Stimulated activated naive B cell treated with anti-CD40 and anti-IgM and Interleukin-4, amounts not matched to agents 10 μg/mL and 1 μg/mL and 100 μg/mL, for 72 hours (primary cell): ENCODE measurements at regions not wholly inside any gene's neighbourhood (a gene's known extent, or its start where the extent isn't known, plus 50 kb on each side); places are given as distances from the start of the nearest gene placed in this dataset.
A peak's percentile ranks its signal among the peaks of the same experiment; 100 is the strongest.

Experiments
- ATAC-seq, 2 donors: fragments of 150-1000 bp; cut with Tn5 transposase; replicated peaks; 2 replicates each; pipeline ENCODE4 v1.10.0; 2021; ENCODE audit warnings: moderate library complexity in 1 of 2
- DNase-seq: peaks from one replicate; pipeline ENCODE4 v3.0.0; 2021
- H3K27ac Mint-ChIP-seq: one replicate; pipeline ENCODE4 v1.8.0; 2022; ENCODE audit warnings: mild to moderate bottlenecking, mixed read lengths
- H3K27me3 Mint-ChIP-seq, 2 donors: one replicate each; pipeline ENCODE4 v1.8.0; 2022; ENCODE audit warnings: mixed read lengths in 2 of 2
- H3K36me3 Mint-ChIP-seq, 2 donors: one replicate each; pipeline ENCODE4 v1.8.0; 2022; ENCODE audit warnings: mixed read lengths in 2 of 2, mild to moderate bottlenecking in 1 of 2
- H3K4me1 Mint-ChIP-seq, 2 donors: one replicate each; pipeline ENCODE4 v1.8.0; 2022; ENCODE audit warnings: mixed read lengths in 2 of 2, mild to moderate bottlenecking in 1 of 2
- H3K4me3 Mint-ChIP-seq, 2 donors: one replicate each; pipeline ENCODE4 v1.8.0; 2022; ENCODE audit warnings: mild to moderate bottlenecking in 2 of 2, mixed read lengths in 2 of 2, moderate library complexity in 1 of 2
- H3K9me3 Mint-ChIP-seq, 2 donors: one replicate each; pipeline ENCODE4 v1.8.0; 2022; ENCODE audit warnings: mixed read lengths in 2 of 2, mild to moderate bottlenecking in 1 of 2

DNA sequence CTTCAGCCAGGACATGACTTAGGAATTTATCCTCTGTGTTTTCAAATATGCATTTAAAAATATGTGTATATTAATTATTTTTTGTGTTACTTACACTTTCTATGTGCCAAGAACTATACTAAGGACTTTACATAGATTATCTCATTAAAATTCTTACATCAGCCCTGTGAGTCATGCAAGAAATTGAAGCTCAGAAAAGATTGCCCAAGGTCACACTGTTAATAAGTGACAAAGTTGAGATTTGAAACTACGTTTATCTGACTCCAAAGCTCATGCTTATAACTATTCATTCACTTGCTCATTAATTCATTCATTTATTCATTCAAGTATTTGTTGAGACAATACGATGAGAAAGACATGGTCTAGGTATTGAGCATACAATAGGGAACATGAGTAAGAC, 62.9 kb upstream of the CHRDL1 start:
- no peak for ATAC-seq
- no peak for DNase-seq
- Mint-ChIP-seq H3K4me1 (peaks cover 0 to 3% of the 10 kb centered on the region in 2 donors), H3K27me3 (peaks cover 9 to 26% of the 10 kb centered on the region in 2 donors), H3K36me3 (no peaks in the 10 kb centered on the region), H3K4me3 (no peak overlapping the region), H3K27ac (no peak overlapping the region), H3K9me3 (no peaks in the 10 kb centered on the region)

DNA sequence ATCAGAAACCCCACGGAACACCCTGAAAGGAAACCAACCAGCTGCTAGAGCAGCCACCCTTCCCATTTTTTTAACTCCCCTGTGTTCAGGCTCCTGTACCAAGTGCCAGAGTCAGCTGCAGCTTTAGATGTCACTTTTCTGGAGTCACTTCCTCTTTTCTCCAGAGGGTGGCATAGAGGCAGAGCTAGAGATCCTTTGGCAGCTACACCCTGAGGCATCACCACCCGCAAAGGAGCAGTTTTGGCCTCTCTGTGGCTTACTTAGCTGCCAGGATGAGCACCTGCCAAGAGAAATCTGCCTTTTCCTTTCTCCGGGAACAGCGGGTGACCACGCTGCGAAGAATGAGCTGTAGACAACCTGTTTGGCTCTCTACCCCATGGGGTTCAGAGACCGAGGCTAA, 58.0 kb upstream of the CHRDL1 start:
- Mint-ChIP-seq H3K36me3 (no peaks in the 10 kb centered on the region), H3K27me3 (peaks cover 4 to 26% of the 10 kb centered on the region in 2 donors), H3K4me1 (peaks cover 0 to 3% of the 10 kb centered on the region in 2 donors), H3K9me3 (no peaks in the 10 kb centered on the region), H3K27ac (no peak overlapping the region), H3K4me3 (no peak overlapping the region)
- DNase-seq (no peak), ATAC-seq (peak in 1 of 2 donors; percentile 33)

GRCh38 chrX:110852180-110852579, 56.6 kb upstream of the CHRDL1 start:
- no peak overlapping the region for H3K4me3 Mint-ChIP-seq
- no peaks in the 10 kb centered on the region for H3K9me3 Mint-ChIP-seq
- H3K27me3 Mint-ChIP-seq = peaks cover 4 to 19% of the 10 kb centered on the region in 2 donors
- no peak overlapping the region for H3K27ac Mint-ChIP-seq
- no peak for DNase-seq
- peaks cover 0 to 5% of the 10 kb centered on the region in 2 donors for H3K4me1 Mint-ChIP-seq
- no peaks in the 10 kb centered on the region for H3K36me3 Mint-ChIP-seq
- no peak for ATAC-seq

DNA sequence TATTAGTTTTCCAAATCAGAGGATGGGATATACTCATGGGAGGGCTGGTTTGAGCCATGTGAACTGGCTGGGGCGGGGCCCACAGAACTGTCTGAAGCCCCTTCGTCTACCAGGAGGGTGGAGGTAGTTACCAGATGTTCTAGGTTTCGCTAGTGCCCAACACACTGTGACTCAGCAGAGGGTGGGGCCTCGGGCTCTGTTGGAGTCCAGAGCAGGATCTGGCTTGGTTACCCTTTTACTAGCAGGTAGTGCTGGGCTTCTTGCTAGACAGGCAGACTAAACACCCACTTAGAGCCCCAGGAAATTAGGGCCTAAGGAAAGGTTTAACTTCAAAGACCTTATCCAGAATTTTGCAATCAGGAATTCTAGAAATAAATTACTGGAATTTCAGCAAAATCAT, 56.2 kb upstream of the CHRDL1 start:
- H3K27ac Mint-ChIP-seq = no peak overlapping the region
- no peaks in the 10 kb centered on the region for H3K36me3 Mint-ChIP-seq
- ATAC-seq = no peak
- H3K9me3 Mint-ChIP-seq = no peaks in the 10 kb centered on the region
- H3K4me1 Mint-ChIP-seq = peaks cover 0 to 5% of the 10 kb centered on the region in 2 donors
- no peak overlapping the region for H3K4me3 Mint-ChIP-seq
- H3K27me3 Mint-ChIP-seq = peaks cover 4 to 19% of the 10 kb centered on the region in 2 donors
- no peak for DNase-seq

- no peak for DNase-seq
- H3K9me3 Mint-ChIP-seq = no peaks in the 10 kb centered on the region
- H3K36me3 Mint-ChIP-seq = no peaks in the 10 kb centered on the region
Measured at GRCh38 chrX:110847334-110847733, 51.7 kb upstream of the CHRDL1 start.

DNA sequence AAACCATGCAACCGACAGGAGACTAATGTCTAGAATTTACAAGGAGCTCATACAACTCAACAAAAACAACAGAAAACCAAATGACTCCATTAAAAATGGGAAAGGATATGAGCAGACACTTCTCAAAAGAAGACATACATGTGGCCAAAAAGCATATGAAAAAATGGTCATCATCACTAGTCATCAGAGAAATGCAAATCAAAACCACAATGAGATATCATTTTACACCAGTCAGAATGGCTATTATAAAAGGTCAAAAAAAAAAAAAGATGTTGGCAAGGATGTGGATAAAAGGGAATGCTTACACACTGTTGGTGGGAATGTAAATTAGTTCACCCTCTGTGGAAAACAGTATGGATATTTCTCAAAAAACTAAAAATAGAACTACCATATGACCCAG, 50.5 kb upstream of the CHRDL1 start:
- ATAC-seq = no peak
- DNase-seq = no peak
- H3K27me3 Mint-ChIP-seq = no peaks in the 10 kb centered on the region
- peaks cover 0 to 2% of the 10 kb centered on the region in 2 donors for H3K4me1 Mint-ChIP-seq
- H3K36me3 Mint-ChIP-seq = no peaks in the 10 kb centered on the region
- no peak overlapping the region for H3K27ac Mint-ChIP-seq
- no peaks in the 10 kb centered on the region for H3K9me3 Mint-ChIP-seq
- no peak overlapping the region for H3K4me3 Mint-ChIP-seq

More at GRCh38 chrX:110847334-110847733, 51.7 kb upstream of the CHRDL1 start:
- peak; percentile 75 to 90 for ATAC-seq
- H3K4me3 Mint-ChIP-seq = no peak overlapping the region
- no peak overlapping the region for H3K27ac Mint-ChIP-seq
- H3K4me1 Mint-ChIP-seq = peaks cover 0 to 2% of the 10 kb centered on the region in 2 donors
- H3K27me3 Mint-ChIP-seq = peaks cover 0 to 3% of the 10 kb centered on the region in 2 donors
